AG08396 (cell line): ENCODE measurements at regions not wholly inside any gene's neighbourhood (a gene's known extent, or its start where the extent isn't known, plus 50 kb on each side); places are given as distances from the start of the nearest gene placed in this dataset.

ENCODE experiments used
- DNase-seq: peaks from one replicate; pipeline ENCODE4 v3.0.0; 2012; ENCODE audit warnings: low spot score, mixed read lengths

- no peak for DNase-seq
Observed at GRCh38 chr9:134227451-134228411, 63.4 kb upstream of the RNU6ATAC start.

DNA sequence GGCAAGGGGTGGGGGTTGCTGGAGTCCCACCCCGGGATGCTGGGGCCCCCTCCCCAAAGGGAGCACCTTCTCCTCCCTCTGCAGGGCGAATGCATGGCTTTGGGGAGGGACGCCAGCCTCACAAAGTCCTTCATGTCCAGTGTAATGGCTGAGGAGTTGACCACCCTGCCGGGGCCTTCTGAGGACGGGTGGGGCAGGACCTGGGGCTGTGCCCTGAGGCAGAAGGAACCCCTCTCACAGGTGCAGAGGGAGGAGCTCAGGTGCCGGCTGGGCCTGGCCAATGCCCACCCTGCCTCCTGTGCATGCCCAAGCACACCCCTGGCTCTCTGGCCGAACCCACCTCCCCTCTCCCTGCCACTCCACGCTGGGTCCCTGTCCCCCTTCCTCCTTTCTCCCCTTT lies 64.3 kb upstream of the RNU6ATAC start:
- no peak for DNase-seq

- DNase-seq: no peak
Observed at GRCh38 chr9:134229466-134230091, 65.2 kb upstream of the RNU6ATAC start.

GRCh38 chr9:134230092-134230941 lies 66.0 kb upstream of the RNU6ATAC start:
- no peak for DNase-seq

- DNase-seq: no peak
Observed at GRCh38 chr9:134230942-134231325, 66.6 kb upstream of the RNU6ATAC start.

DNA sequence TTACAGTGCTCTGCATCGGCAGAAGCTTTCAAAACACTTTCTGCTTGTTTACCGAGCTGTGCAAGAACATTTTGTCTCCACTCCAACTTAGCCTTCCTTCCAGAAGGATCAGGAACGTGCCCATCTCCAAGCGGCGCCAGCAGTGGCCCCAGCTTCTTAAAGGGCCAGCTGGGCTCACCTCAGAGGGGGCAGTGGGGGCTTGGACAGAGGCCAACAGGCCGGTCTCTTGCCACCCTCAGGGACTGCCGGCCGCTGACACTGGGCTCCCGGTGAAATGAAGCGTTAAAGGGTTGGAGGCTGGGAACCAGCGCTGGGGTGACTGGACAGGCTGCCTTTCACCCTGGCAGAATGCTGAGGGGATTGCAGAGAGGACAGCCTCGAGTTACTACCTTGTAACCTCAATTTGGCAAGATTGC lies 67.0 kb upstream of the RNU6ATAC start:
- no peak for DNase-seq

DNA sequence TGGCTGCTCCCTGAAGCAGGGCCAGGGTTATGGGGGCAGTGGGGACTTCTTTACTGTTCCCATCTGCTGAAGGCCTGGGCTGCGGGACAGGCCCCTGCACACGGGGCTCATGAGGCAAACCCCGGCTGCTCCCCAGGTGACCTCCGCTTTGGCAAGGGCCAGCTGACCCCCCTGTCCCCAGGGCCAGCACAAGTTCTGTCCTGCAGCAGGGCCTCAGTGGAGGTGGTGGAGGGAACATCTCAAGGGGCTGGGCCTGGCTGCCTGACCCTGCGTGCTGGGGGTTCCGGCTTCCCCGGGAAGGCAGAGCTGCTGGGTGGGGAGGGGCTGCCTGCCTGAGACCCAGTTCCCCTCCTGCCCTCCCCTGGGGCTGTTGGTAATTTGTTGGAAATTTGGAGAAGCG lies 67.4 kb upstream of the RNU6ATAC start:
- DNase-seq: no peak

DNA sequence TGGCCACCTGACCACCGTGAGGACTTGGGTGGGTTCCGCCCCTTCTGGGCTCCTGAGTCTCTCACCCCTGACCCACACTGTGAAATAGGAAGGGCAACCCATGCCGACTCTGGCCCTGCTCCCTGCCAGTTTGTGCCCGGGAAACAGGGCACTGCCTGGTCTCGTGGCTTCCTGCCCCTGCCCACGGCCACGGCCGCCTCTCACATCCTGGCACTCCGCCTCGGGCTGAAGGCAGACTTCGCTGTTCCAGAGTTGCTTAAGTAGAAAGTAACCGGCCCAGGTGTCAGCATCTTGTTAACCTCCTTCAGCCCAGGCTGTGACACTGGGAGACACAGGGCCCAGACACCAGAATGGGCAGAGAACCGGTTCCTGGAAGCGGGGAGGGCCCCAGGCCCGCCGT lies 68.7 kb upstream of the RNU6ATAC start:
- DNase-seq: no peak

- DNase-seq: no peak
Observed at GRCh38 chr9:134234001-134234660, 69.8 kb upstream of the RNU6ATAC start.

GRCh38 chr9:134234687-134235359 lies 70.5 kb upstream of the RNU6ATAC start:
- no peak for DNase-seq

DNA sequence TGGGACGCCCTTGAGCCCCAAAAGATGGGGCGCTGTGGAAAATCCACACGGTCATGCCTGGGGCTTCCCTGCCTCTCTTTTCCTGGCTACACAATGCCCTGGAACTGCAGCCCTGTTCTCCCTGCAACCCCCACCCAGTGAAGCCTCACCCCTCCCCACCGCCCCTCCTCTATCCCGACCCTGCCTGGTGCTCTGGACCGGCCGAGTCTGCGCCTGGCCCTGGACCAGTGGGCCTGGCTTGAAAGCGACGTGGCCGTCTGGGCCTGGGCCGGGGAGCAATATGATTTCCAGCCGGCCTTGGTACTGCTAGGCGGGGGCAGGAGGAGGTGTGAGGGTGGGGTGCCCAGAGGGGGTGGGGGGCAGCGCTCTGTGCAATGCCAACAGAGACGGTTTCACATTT lies 71.0 kb upstream of the RNU6ATAC start:
- DNase-seq: no peak

DNA sequence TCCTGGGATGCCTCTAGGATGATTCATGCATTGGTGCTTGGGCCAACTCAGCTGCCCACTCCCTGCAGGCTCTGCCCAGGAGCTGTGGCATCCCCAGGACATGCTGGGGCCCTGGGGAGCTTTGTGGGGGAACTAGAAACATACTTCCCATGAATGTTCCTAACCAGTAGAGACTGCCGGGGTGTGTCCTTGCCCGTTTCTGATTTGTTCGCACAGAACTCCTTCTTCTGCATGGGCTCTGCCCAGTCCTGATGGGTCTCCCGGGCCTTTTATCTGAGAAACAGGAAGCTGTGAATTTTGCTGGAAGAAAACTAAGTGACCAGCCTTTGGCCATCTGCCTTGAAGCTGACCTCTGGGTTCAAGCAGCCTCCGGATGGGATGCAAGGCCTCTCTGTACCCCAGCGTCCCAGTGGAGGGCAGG lies 71.6 kb upstream of the RNU6ATAC start:
- DNase-seq: peak; percentile 49

DNA sequence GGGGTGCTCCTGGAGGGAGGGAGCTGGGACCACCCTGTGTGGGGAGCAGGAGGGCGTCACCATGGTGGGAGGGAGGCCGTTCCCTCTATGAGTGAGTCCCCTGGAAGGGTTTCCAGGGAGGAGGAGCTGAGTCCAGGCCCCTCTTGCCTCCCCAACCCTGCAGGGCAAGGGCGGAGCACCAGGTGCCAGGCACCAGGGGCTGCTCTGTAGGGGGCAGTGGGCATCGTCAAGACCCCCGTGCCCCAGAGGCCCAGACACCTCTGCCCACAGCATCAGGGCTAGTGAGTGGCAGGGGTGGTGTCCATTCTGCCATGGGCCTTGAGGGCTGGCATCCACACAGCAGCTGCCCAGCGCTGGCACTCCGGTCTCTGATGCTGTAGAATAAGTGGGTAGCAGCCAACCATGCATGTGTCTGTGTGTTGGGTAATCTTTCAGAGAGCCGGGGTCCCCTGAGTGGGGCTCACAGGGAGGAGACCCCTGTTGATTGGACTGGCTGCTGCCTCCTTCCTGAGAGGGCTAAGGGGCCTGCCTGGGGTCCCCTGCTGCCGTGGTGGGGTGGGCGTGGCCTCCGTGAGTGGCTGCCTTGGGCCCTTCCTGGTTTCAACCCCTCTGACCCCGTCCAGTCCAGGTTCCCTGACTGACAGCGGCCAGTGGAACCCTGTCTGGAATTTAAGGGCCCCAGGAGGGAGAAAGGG lies 72.7 kb upstream of the RNU6ATAC start:
- DNase-seq: no peak

GRCh38 chr9:134237630-134238265 lies 73.4 kb upstream of the RNU6ATAC start:
- no peak for DNase-seq

DNA sequence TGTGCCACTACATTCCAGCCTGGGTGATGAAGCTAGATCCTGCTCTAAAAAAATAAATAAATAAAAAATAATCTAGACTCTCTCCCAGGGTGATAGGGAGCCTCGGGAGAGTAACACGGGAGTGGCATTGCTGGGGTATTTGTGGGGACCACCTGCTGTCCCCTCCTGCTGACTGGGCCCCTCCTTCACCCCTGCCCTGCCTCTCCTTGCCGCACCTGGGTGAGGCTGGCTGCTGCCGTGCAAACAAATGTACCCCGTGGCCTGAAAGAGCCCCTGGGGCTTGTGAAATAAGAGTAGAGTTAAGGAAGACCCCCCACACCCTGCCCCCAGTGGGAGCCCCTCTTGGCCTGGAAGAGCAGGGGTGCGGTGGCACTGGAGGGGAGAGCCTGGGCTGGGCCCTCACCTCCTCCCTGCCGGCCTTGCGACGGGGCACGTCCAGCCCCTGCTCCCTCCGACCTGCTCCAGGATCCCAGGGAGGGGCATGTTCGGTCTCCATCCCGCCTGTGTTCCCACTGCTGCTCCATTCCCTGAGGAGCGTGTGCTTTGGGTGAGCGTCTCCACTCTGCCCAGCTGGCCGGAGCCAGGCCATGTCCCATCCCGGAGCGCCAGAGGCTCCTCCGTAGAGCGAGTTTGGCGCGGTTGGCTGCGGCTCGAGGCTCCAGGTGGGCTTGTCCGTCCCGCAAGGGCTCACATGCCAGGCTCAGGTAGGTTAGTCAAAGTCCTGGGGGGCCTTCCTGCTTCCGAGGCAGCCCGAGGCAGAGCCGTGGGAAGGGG lies 75.0 kb upstream of the RNU6ATAC start:
- no peak for DNase-seq

DNA sequence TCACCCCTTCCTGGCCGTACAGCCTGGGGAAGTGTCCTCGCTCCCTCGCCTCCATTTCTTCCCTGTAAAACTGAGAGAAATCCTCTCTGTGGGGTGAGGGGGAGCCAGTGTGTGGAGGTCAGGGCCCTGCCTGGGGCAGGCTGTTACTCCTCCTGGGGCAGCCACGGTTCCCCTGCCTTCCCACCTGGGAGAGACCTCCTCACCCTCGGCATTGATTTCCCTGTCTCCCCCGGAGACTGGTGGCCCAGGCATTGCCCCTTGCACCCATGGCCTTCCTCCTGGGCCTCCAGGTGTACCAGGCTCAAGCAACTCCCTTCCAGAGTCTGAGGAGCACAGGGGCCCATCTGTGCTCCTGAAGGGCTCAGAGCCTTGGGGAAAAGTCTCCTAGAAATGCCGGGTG lies 75.6 kb upstream of the RNU6ATAC start:
- no peak for DNase-seq

DNA sequence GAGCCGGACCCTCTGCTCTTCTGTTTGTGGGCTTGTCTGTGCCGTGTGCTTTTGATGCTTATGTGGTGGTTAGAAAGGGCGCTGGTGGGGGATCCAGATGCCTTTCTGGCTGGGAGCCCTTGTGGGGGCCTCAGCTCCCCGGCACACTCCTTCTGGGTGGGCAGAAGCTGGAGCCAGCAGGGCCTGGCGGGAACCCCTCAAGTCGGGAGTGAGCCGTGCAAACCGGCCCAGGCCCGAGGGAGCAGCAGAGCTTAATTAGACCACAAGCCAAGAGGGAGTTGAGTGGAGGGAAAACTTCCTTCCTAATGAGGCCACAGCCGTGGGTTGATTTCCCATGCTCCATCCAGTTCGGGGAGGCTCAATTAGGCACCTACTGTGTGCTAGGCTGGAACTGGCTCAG lies 76.0 kb upstream of the RNU6ATAC start:
- no peak for DNase-seq

GRCh38 chr9:134242706-134243105 lies 78.3 kb upstream of the RNU6ATAC start:
- no peak for DNase-seq

DNA sequence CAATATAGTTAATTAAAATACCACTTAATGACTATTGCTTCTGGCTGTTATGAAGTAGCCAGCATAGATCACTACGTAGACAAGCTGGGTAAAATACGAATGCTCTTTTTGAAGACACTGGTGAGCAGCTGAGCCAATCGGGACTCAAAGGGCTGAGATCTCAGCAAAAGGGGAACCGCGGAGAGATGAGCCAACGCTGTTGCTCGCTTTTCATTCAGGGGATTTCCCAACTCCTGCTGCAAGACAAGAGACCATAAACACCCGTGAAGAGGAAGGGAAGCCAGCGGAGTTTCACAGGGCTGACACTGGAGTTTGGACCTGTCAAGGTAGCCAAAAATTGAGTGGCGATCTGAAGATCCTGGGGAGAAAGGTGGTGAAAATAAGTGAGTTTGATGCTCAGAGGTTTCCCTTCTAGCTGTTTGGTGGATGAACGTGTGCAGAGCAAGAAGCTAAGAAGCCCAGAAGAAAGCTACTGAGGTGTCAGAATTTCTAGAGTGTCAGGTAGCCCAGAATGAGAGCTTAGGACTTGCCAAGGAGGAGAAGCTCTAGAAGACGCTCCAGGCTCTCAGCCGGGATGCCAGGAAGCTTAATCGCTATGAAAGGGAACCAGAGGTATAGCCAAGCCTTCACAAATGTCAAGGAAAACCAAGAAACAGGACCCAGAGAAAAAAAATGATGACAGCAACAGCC lies 79.6 kb upstream of the RNU6ATAC start:
- peak; percentile 63 for DNase-seq
